Uterus (tissue), 2 donors: ENCODE measurements at regions not wholly inside any gene's neighbourhood (a gene's known extent, or its start where the extent isn't known, plus 50 kb on each side); places are given as distances from the start of the nearest gene placed in this dataset.

Experiments
- CTCF ChIP-seq, 4 experiments: fragments of 200-600 bp in 2 of 4; fragments of 450-650 bp in 2 of 4; sonication (generic) in 2 of 4; IDR thresholded peaks; one replicate each; pipeline ENCODE4 v1.5.1; 2016 to 2019; ENCODE audit warnings: antibody characterized with exemption in 4 of 4, mild to moderate bottlenecking in 2 of 4, moderate library complexity in 1 of 4
- POLR2A ChIP-seq, 2 donors: fragments of 450-650 bp; IDR thresholded peaks; one replicate each; pipeline ENCODE4 v1.6.1; 2016; ENCODE audit warnings: antibody characterized with exemption in 2 of 2, mild to moderate bottlenecking in 1 of 2, moderate library complexity in 1 of 2

- no peak for TF ChIP-seq POLR2A (IDR thresholded peaks at IDR 0.05)
- no peak for TF ChIP-seq CTCF (IDR thresholded peaks at IDR 0.05)
These were observed 138.9 kb upstream of the ARID2 start for GRCh38 chr12:45590646-45591045.
